Gastrocnemius medialis (tissue), 4 donors: ENCODE measurements at regions not wholly inside any gene's neighbourhood (a gene's known extent, or its start where the extent isn't known, plus 50 kb on each side); places are given as distances from the start of the nearest gene placed in this dataset.

ENCODE experiments used
- CTCF ChIP-seq, 5 experiments: fragments of 450-650 bp in 3 of 5; fragments of 200-600 bp in 2 of 5; sonication (generic) in 2 of 5; IDR thresholded peaks in 4 of 5; conservative IDR thresholded peaks in 1 of 5; 1 replicate in 4 of 5; 2 replicates in 1 of 5; pipeline ENCODE4 v1.5.1; 2016 to 2019; ENCODE audit warnings: antibody characterized with exemption in 5 of 5, mild to moderate bottlenecking in 3 of 5, moderate library complexity in 3 of 5
- POLR2A ChIP-seq, 2 donors: fragments of 450-650 bp; IDR thresholded peaks; one replicate each; pipeline ENCODE4 v1.6.1; 2017; ENCODE audit warnings: antibody characterized with exemption in 2 of 2, mild to moderate bottlenecking in 2 of 2, moderate library complexity in 2 of 2

GRCh38 chr4:147339100-147339499 is 141.8 kb upstream of the EDNRA start:
- TF ChIP-seq CTCF (IDR thresholded peaks at IDR 0.05 in 4 of 5, conservative IDR thresholded peaks at IDR 0.05 in 1 of 5) (no peak), POLR2A (IDR thresholded peaks at IDR 0.05) (no peak)
